SK-N-SH (cell line): ENCODE measurements at regions not wholly inside any gene's neighbourhood (a gene's known extent, or its start where the extent isn't known, plus 50 kb on each side); places are given as distances from the start of the nearest gene placed in this dataset.

Source experiments
- CTCF ChIA-PET: fragments of 300-600, 350-600 bp; formaldehyde crosslinking; extraction: SDS; loops from one replicate; lab custom pipeline; 2021; lab: Yijun Ruan, JAX
- POLR2A ChIA-PET: fragments of 350-600 bp; sonication (Branson Sonifier 250); formaldehyde crosslinking; extraction: SDS; loops from one replicate; lab custom pipeline; 2020; ENCODE audit warnings: antibody characterized with exemption, inconsistent platforms; lab: Yijun Ruan, JAX
- DNase-seq: peaks from one replicate; pipeline ENCODE4 v3.0.0; 2012
- H2AFZ ChIP-seq: fragments of 200-600 bp; sonication (generic); 2 replicates; pipeline ENCODE4 v1.8.1; 2016; ENCODE audit warnings: antibody characterized with exemption, mild to moderate bottlenecking, low read depth
- H3F3A ChIP-seq: fragments of 200-600 bp; sonication (generic); replicated peaks from 2 replicates; pipeline ENCODE3; 2016; ENCODE audit warnings: antibody characterized with exemption, mild to moderate bottlenecking; ENCODE audit not compliant: insufficient read depth
- H3K27ac ChIP-seq, 2 experiments: fragments of 200-500 bp in 1 of 2; fragments of 200-600 bp in 1 of 2; sonication (Bioruptor generic) in 1 of 2; sonication (generic), shearing (Covaris generic) in 1 of 2; 2 replicates each; pipeline versions ENCODE4 v1.5.1 to v1.6.1; 2014 to 2016; ENCODE audit warnings: low read depth in 2 of 2, inconsistent platforms in 1 of 2, low read length in 1 of 2, mild to moderate bottlenecking in 1 of 2, mixed read lengths in 1 of 2
- H3K27me3 ChIP-seq: fragments of 200-600 bp; sonication (generic), shearing (Covaris generic); 2 replicates; pipeline ENCODE4 v1.6.1; 2016; ENCODE audit warnings: mixed run types; ENCODE audit not compliant: insufficient read depth
- H3K36me3 ChIP-seq, 2 experiments: fragments of 200-500 bp in 1 of 2; fragments of 200-600 bp in 1 of 2; sonication (Bioruptor generic) in 1 of 2; sonication (generic) in 1 of 2; replicated peaks in 1 of 2; 2 replicates each; pipeline versions ENCODE3 to v1.5.1; 2014 to 2016; ENCODE audit warnings: low read length in 1 of 2, mild to moderate bottlenecking in 1 of 2; ENCODE audit not compliant: insufficient read depth in 2 of 2, control insufficient read depth in 1 of 2
- H3K4me1 ChIP-seq, 2 experiments: fragments of 200-500 bp in 1 of 2; fragments of 200-600 bp in 1 of 2; sonication (Bioruptor generic) in 1 of 2; sonication (generic), shearing (Covaris generic) in 1 of 2; 2 replicates each; pipeline versions ENCODE4 v1.5.1 to v1.6.1; 2014 to 2016; ENCODE audit warnings: low read depth in 1 of 2, low read length in 1 of 2, mixed run types in 1 of 2; ENCODE audit not compliant: insufficient read depth in 2 of 2, control insufficient read depth in 1 of 2
- H3K4me2 ChIP-seq: fragments of 200-600 bp; sonication (generic), shearing (Covaris generic); 2 replicates; pipeline ENCODE4 v1.6.1; 2017; ENCODE audit warnings: mixed run types
- H3K4me3 ChIP-seq, 2 experiments: fragments of 200-500 bp in 1 of 2; fragments of 200-600 bp in 1 of 2; sonication (Bioruptor generic) in 1 of 2; sonication (generic), shearing (Covaris generic) in 1 of 2; 2 replicates each; pipeline versions ENCODE4 v1.5.1 to v1.8.1; 2014 to 2016; ENCODE audit warnings: low read depth in 2 of 2, inconsistent platforms in 1 of 2, low read length in 1 of 2, mild to moderate bottlenecking in 1 of 2, mixed read lengths in 1 of 2, moderate library complexity in 1 of 2
- H3K79me2 ChIP-seq: fragments of 200-600 bp; sonication (generic); 2 replicates; pipeline ENCODE4 v1.8.1; 2017; ENCODE audit warnings: mild to moderate bottlenecking; ENCODE audit not compliant: insufficient read depth
- H3K9ac ChIP-seq: fragments of 200-600 bp; sonication (generic); 2 replicates; pipeline ENCODE4 v1.6.1; 2017; ENCODE audit warnings: mixed run types
- H3K9me2 ChIP-seq: fragments of 200-600 bp; sonication (generic); 2 replicates; pipeline ENCODE4 v1.6.1; 2017; ENCODE audit warnings: mixed run types
- H3K9me3 ChIP-seq: fragments of 200-600 bp; sonication (generic); 2 replicates; pipeline ENCODE4 v1.6.1; 2017; ENCODE audit warnings: mixed run types, mild to moderate bottlenecking, moderate library complexity
- H4K20me1 ChIP-seq: fragments of 200-600 bp; sonication (generic); 2 replicates; pipeline ENCODE4 v1.6.1; 2017; ENCODE audit warnings: mild to moderate bottlenecking, mixed run types; ENCODE audit not compliant: insufficient read depth
- CTCF ChIP-seq: fragments of 200-600 bp; sonication (generic); IDR thresholded peaks from 2 replicates; pipeline ENCODE4 v1.6.1; 2017; ENCODE audit warnings: antibody characterized with exemption, mild to moderate bottlenecking, moderate library complexity
- FOXJ3 ChIP-seq: sonication (generic); formaldehyde crosslinking; IDR thresholded peaks from 2 replicates; pipeline ENCODE4 v1.5.1; 2020; ENCODE audit warnings: mild to moderate bottlenecking, missing genetic modification reagents
- IRF3 ChIP-seq: fragments of 150-350 bp; IDR thresholded peaks from 2 replicates; pipeline ENCODE4 v1.6.1; 2016; ENCODE audit warnings: mild to moderate bottlenecking, low read depth, low read length
- MAX ChIP-seq: IDR thresholded peaks from 2 replicates; pipeline ENCODE4 v1.4.0; 2012; ENCODE audit warnings: low read depth
- MXI1 ChIP-seq: IDR thresholded peaks from 2 replicates; pipeline ENCODE4 v1.6.1; 2012; ENCODE audit warnings: mild to moderate bottlenecking, low read depth, low read length, improper control_type of control experiment
- NFIC ChIP-seq: IDR thresholded peaks from 2 replicates; pipeline ENCODE4 v1.4.0; 2012; ENCODE audit warnings: borderline replicate concordance
- NRF1 ChIP-seq: IDR thresholded peaks from 2 replicates; pipeline ENCODE4 v1.6.1; 2012; ENCODE audit warnings: low read depth, mild to moderate bottlenecking, low read length
- POLR2AphosphoS5 ChIP-seq: IDR thresholded peaks from 2 replicates; pipeline ENCODE4 v1.6.1; 2012; ENCODE audit warnings: low read depth, low read length
- RFX5 ChIP-seq: IDR thresholded peaks from 2 replicates; pipeline ENCODE4 v1.6.1; 2012; ENCODE audit warnings: mild to moderate bottlenecking, improper control_type of control experiment, low read length
- RXRA ChIP-seq: IDR thresholded peaks from 2 replicates; pipeline ENCODE4 v1.4.0; 2012; ENCODE audit warnings: low read depth, mild to moderate bottlenecking, borderline replicate concordance
- TEAD4 ChIP-seq: IDR thresholded peaks from 2 replicates; pipeline ENCODE4 v1.4.0; 2012; ENCODE audit warnings: mild to moderate bottlenecking, borderline replicate concordance; ENCODE audit not compliant: insufficient read depth
- USF1 ChIP-seq: IDR thresholded peaks from 2 replicates; pipeline ENCODE4 v1.4.0; 2012; ENCODE audit warnings: low read depth, borderline replicate concordance
- USF2 ChIP-seq: fragments of 150-350 bp; IDR thresholded peaks from 2 replicates; pipeline ENCODE4 v1.6.1; 2017; ENCODE audit warnings: antibody characterized with exemption, low read length, low read depth, borderline replicate concordance
- ZBTB33 ChIP-seq: IDR thresholded peaks from 2 replicates; pipeline ENCODE4 v1.4.0; 2012; ENCODE audit warnings: low read depth, borderline replicate concordance
- WGBS: methylation state at CpG from one replicate; pipeline ENCODE4 v1.1.6; 2017; ENCODE audit warnings: low lambda C conversion rate; 5-methylcytosine and 5-hydroxymethylcytosine counted together

- Histone ChIP-seq H3K9me3 (peaks cover 3% of the 10 kb centered on the region; the same call in 1 of the 2 replicates), H3K9ac (no peak overlapping the region), H3K4me1 (no peaks in the 10 kb centered on the region), H3K79me2 (no peaks in the 10 kb centered on the region), H3K27me3 (no peaks in the 10 kb centered on the region), H3K27ac (no peak overlapping the region), H3K9me2 (no peaks in the 10 kb centered on the region), H3K4me3 (no peak overlapping the region), H3F3A (no peaks in the 10 kb centered on the region), H4K20me1 (no peaks in the 10 kb centered on the region), H3K4me2 (no peak overlapping the region), H3K36me3 (no peaks in the 10 kb centered on the region), H2AFZ (no peak overlapping the region)
- ChIA-PET POLR2A (no interaction called here), CTCF (no interaction called here)
- no peak for DNase-seq
- no peak for TF ChIP-seq IRF3
- no peak for TF ChIP-seq POLR2AphosphoS5
- TF ChIP-seq CTCF: no peak
- no peak for TF ChIP-seq FOXJ3 (CRISPR knock-in tag)
- TF ChIP-seq MAX: no peak
- TF ChIP-seq RFX5: no peak
- no peak for TF ChIP-seq TEAD4
- no peak for TF ChIP-seq RXRA
- TF ChIP-seq USF2: no peak
- TF ChIP-seq NRF1: no peak
- no peak for TF ChIP-seq MXI1
- no peak for TF ChIP-seq ZBTB33
- TF ChIP-seq NFIC: no peak
- no peak for TF ChIP-seq USF1
- WGBS: 0% methylated on average over 1 of the region's 1 CpG
These were observed 326.8 kb upstream of the DLGAP1 start for GRCh38 chr18:4781873-4782272.
